ENCODE measurements at regions not wholly inside any gene's neighbourhood (a gene's known extent, or its start where the extent isn't known, plus 50 kb on each side); places are given as distances from the start of the nearest gene placed in this dataset.
A peak's percentile ranks its signal among the peaks of the same experiment; 100 is the strongest.

GRCh38 chr11:115712296-115712695 lies 208.1 kb upstream of the CADM1 start:
- no peak for DNase-seq
- Histone ChIP-seq H3K36me3 (replicated peaks in 1 of 2; ENCODE audit: control insufficient read depth in 1 of 2, insufficient read depth in 2 of 2, low read length in 2 of 2) (no peaks in the 10 kb centered on the region), H3K9ac (ENCODE audit: insufficient read depth, low read length, poor library complexity, severe bottlenecking) (no peak overlapping the region), H3K27me3 (ENCODE audit: control insufficient read depth in 2 of 2, insufficient read depth in 2 of 2, low read length in 2 of 2) (peaks cover 0 to 15% of the 10 kb centered on the region in 2 donors), H2AFZ (ENCODE audit: insufficient read depth, low read depth, low read length, poor library complexity, severe bottlenecking) (no peak overlapping the region), H3K79me2 (ENCODE audit: insufficient read depth, low read length) (no peaks in the 10 kb centered on the region), H3K9me3 (replicated peaks in 1 of 2; ENCODE audit: control insufficient read depth in 1 of 2, insufficient read depth in 1 of 2, low read length in 2 of 2) (no peaks in the 10 kb centered on the region), H3K27ac (ENCODE audit: low read depth in 1 of 2, low read length in 2 of 2) (no peak overlapping the region), H3K4me3 (replicated peaks in 1 of 3; ENCODE audit: low read depth in 2 of 3, low read length in 3 of 3) (no peak overlapping the region), H3K4me1 (ENCODE audit: control insufficient read depth in 1 of 2, insufficient read depth in 2 of 2, low read length in 2 of 2) (peaks cover 59 to 64% of the 10 kb centered on the region in 2 donors), H4K20me1 (ENCODE audit: insufficient read depth, low read length) (no peaks in the 10 kb centered on the region), H3K4me2 (replicated peaks; ENCODE audit: extremely low read depth, low read length, poor library complexity, severe bottlenecking) (no peak overlapping the region)
- H3K4me3 Mint-ChIP-seq, result peak overlapping the region in 1 of 2 donors; percentile 39
- peaks cover 0 to 1% (median 0%) of the 10 kb centered on the region in 7 donors for H3K9me3 Mint-ChIP-seq
- peaks cover 0 to 11% of the 10 kb centered on the region in 2 donors for H3K36me3 Mint-ChIP-seq
- peaks cover 16 to 31% (median 24%) of the 10 kb centered on the region in 3 donors for H3K27me3 Mint-ChIP-seq (ENCODE audit: low read depth in 3 of 3)
- no peak overlapping the region for H3K27ac Mint-ChIP-seq
- TF ChIP-seq CTCF (IDR thresholded peaks at IDR 0.05), result no peak
- H3K4me1 Mint-ChIP-seq, result peaks cover 60% of the 10 kb centered on the region
- intact Hi-C loops (cut with micrococcal nuclease), result loop anchor here in 1 of 2 donors (5.0 kb wide), 1 partner anchor 225 kb away; no protein-coding TSS in a partner anchor

- peaks cover 0 to 15% of the 10 kb centered on the region in 2 donors for H3K27me3 ChIP-seq (ENCODE audit: control insufficient read depth in 2 of 2, insufficient read depth in 2 of 2, low read length in 2 of 2)
- peaks cover 0 to 2% (median 0%) of the 10 kb centered on the region in 7 donors for H3K9me3 Mint-ChIP-seq
- no peak overlapping the region for H3K9ac ChIP-seq (ENCODE audit: insufficient read depth, low read length, poor library complexity, severe bottlenecking)
- no peak for TF ChIP-seq CTCF (IDR thresholded peaks at IDR 0.05)
- H3K4me2 ChIP-seq (replicated peaks; ENCODE audit: extremely low read depth, low read length, poor library complexity, severe bottlenecking), result no peak overlapping the region
- no peak overlapping the region for H2AFZ ChIP-seq (ENCODE audit: insufficient read depth, low read depth, low read length, poor library complexity, severe bottlenecking)
- H3K4me1 Mint-ChIP-seq, result peaks cover 59% of the 10 kb centered on the region
- no peaks in the 10 kb centered on the region for H3K79me2 ChIP-seq (ENCODE audit: insufficient read depth, low read length)
- H3K4me3 Mint-ChIP-seq, result peak overlapping the region in 1 of 2 donors; percentile 55
- H3K27me3 Mint-ChIP-seq (ENCODE audit: low read depth in 3 of 3), result peaks cover 16 to 29% (median 24%) of the 10 kb centered on the region in 3 donors
- H3K36me3 ChIP-seq (replicated peaks in 1 of 2; ENCODE audit: control insufficient read depth in 1 of 2, insufficient read depth in 2 of 2, low read length in 2 of 2), result no peaks in the 10 kb centered on the region
- peaks cover 5 to 17% of the 10 kb centered on the region in 2 donors for H3K36me3 Mint-ChIP-seq
- H3K4me3 ChIP-seq (replicated peaks in 1 of 3; ENCODE audit: low read depth in 2 of 3, low read length in 3 of 3), result no peak overlapping the region
- no peak for DNase-seq
- intact Hi-C loops (cut with micrococcal nuclease), result loop anchor here in 1 of 2 donors (5.0 kb wide), 1 partner anchor 226 kb away; no protein-coding TSS in a partner anchor
- H3K9me3 ChIP-seq (replicated peaks in 1 of 2; ENCODE audit: control insufficient read depth in 1 of 2, insufficient read depth in 1 of 2, low read length in 2 of 2), result no peaks in the 10 kb centered on the region
- H3K27ac Mint-ChIP-seq, result peak overlapping the region in 3 of 7 donors; percentile 45 to 47 (median 46)
- H3K4me1 ChIP-seq (ENCODE audit: control insufficient read depth in 1 of 2, insufficient read depth in 2 of 2, low read length in 2 of 2), result peaks cover 59 to 64% of the 10 kb centered on the region in 2 donors
- no peak overlapping the region for H3K27ac ChIP-seq (ENCODE audit: low read depth in 1 of 2, low read length in 2 of 2)
- 84% methylated on average over 14 of the region's 20 CpGs for WGBS (ENCODE audit: insufficient coverage)
- no peaks in the 10 kb centered on the region for H4K20me1 ChIP-seq (ENCODE audit: insufficient read depth, low read length)
Measured at GRCh38 chr11:115710980-115711379, 206.8 kb upstream of the CADM1 start.

Data from CD14-positive monocyte (primary cell).